ENCODE measurements at regions not wholly inside any gene's neighbourhood (a gene's known extent, or its start where the extent isn't known, plus 50 kb on each side); places are given as distances from the start of the nearest gene placed in this dataset.
A peak's percentile ranks its signal among the peaks of the same experiment; 100 is the strongest.

DNA sequence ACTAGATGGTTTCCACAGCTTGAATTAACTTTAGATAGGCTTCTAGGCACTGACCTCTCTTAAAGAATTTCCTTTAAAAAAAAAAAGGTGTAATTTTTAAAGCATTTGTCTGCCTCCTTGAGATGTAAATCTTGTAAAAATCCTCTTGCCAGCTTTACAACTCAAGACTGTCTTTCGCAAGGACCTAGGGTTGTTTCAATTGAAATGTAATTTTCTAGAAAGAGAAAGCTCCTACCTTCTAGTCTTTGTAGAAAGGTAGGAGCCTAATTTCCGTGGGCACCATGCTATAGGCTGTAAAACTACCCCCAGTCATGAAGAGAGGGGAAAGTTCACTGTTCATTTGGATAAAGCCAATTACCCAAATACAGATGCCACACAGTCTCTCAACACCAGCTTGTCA, 228.8 kb upstream of the TMEM229A start:
- no peaks in the 10 kb centered on the region for H3K36me3 ChIP-seq (ENCODE audit: insufficient read depth)
- peak overlapping the region; percentile 30 for H3K4me2 ChIP-seq
- Mint-ChIP-seq H3K27me3 (ENCODE audit: insufficient read depth, low read depth, poor library complexity) (peaks cover 6% of the 10 kb centered on the region), H3K27ac (no peak overlapping the region), H3K4me1 (peaks cover 44% of the 10 kb centered on the region), H3K4me3 (no peak overlapping the region), H3K9me3 (no peaks in the 10 kb centered on the region), H3K36me3 (ENCODE audit: low read depth) (no peaks in the 10 kb centered on the region)
- H3K79me2 ChIP-seq (replicated peaks; ENCODE audit: insufficient read depth) = no peaks in the 10 kb centered on the region
- DNase-seq (ENCODE audit: low spot score) = peak; percentile 36
- H3K9me2 ChIP-seq (ENCODE audit: insufficient read depth) = no peaks in the 10 kb centered on the region
- no peaks in the 10 kb centered on the region for H3F3A ChIP-seq (replicated peaks; ENCODE audit: low read depth)
- no peak overlapping the region for H3K27ac ChIP-seq (ENCODE audit: low read depth)
- H3K27me3 ChIP-seq (ENCODE audit: insufficient read depth) = peaks cover 19% of the 10 kb centered on the region
- H2AFZ ChIP-seq = no peak overlapping the region
- H4K20me1 ChIP-seq (replicated peaks; ENCODE audit: insufficient read depth) = no peaks in the 10 kb centered on the region
- TF ChIP-seq EZH2phosphoT487 (IDR thresholded peaks at IDR 0.05; ENCODE audit: unreplicated experiment) (no peak), CREB1 (CRISPR knock-in tag; IDR thresholded peaks at IDR 0.05; ENCODE audit: low read depth) (no peak), JUNB (IDR thresholded peaks at IDR 0.05; ENCODE audit: unreplicated experiment) (no peak), EZH2 (IDR thresholded peaks at IDR 0.05; ENCODE audit: low read depth, unreplicated experiment) (no peak), ZNF114 (CRISPR knock-in tag; IDR thresholded peaks at IDR 0.05) (no peak), NANOG (IDR thresholded peaks at IDR 0.05; ENCODE audit: borderline replicate concordance) (no peak), POLR2AphosphoS5 (IDR thresholded peaks at IDR 0.05; ENCODE audit: low read depth) (no peak), ZNF331 (CRISPR knock-in tag; IDR thresholded peaks at IDR 0.05; ENCODE audit: low read depth) (no peak), STAT1 (IDR thresholded peaks at IDR 0.05; ENCODE audit: unreplicated experiment) (no peak)
- TF ChIP-seq, protein P1, sequence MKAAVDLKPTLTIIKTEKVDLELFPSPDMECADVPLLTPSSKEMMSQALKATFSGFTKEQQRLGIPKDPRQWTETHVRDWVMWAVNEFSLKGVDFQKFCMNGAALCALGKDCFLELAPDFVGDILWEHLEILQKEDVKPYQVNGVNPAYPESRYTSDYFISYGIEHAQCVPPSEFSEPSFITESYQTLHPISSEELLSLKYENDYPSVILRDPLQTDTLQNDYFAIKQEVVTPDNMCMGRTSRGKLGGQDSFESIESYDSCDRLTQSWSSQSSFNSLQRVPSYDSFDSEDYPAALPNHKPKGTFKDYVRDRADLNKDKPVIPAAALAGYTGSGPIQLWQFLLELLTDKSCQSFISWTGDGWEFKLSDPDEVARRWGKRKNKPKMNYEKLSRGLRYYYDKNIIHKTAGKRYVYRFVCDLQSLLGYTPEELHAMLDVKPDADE (IDR thresholded peaks at IDR 0.05) = no peak
- TF ChIP-seq, protein P2, sequence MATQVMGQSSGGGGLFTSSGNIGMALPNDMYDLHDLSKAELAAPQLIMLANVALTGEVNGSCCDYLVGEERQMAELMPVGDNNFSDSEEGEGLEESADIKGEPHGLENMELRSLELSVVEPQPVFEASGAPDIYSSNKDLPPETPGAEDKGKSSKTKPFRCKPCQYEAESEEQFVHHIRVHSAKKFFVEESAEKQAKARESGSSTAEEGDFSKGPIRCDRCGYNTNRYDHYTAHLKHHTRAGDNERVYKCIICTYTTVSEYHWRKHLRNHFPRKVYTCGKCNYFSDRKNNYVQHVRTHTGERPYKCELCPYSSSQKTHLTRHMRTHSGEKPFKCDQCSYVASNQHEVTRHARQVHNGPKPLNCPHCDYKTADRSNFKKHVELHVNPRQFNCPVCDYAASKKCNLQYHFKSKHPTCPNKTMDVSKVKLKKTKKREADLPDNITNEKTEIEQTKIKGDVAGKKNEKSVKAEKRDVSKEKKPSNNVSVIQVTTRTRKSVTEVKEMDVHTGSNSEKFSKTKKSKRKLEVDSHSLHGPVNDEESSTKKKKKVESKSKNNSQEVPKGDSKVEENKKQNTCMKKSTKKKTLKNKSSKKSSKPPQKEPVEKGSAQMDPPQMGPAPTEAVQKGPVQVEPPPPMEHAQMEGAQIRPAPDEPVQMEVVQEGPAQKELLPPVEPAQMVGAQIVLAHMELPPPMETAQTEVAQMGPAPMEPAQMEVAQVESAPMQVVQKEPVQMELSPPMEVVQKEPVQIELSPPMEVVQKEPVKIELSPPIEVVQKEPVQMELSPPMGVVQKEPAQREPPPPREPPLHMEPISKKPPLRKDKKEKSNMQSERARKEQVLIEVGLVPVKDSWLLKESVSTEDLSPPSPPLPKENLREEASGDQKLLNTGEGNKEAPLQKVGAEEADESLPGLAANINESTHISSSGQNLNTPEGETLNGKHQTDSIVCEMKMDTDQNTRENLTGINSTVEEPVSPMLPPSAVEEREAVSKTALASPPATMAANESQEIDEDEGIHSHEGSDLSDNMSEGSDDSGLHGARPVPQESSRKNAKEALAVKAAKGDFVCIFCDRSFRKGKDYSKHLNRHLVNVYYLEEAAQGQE (IDR thresholded peaks at IDR 0.05; ENCODE audit: unreplicated experiment) = no peak
- TF ChIP-seq, protein P3, sequence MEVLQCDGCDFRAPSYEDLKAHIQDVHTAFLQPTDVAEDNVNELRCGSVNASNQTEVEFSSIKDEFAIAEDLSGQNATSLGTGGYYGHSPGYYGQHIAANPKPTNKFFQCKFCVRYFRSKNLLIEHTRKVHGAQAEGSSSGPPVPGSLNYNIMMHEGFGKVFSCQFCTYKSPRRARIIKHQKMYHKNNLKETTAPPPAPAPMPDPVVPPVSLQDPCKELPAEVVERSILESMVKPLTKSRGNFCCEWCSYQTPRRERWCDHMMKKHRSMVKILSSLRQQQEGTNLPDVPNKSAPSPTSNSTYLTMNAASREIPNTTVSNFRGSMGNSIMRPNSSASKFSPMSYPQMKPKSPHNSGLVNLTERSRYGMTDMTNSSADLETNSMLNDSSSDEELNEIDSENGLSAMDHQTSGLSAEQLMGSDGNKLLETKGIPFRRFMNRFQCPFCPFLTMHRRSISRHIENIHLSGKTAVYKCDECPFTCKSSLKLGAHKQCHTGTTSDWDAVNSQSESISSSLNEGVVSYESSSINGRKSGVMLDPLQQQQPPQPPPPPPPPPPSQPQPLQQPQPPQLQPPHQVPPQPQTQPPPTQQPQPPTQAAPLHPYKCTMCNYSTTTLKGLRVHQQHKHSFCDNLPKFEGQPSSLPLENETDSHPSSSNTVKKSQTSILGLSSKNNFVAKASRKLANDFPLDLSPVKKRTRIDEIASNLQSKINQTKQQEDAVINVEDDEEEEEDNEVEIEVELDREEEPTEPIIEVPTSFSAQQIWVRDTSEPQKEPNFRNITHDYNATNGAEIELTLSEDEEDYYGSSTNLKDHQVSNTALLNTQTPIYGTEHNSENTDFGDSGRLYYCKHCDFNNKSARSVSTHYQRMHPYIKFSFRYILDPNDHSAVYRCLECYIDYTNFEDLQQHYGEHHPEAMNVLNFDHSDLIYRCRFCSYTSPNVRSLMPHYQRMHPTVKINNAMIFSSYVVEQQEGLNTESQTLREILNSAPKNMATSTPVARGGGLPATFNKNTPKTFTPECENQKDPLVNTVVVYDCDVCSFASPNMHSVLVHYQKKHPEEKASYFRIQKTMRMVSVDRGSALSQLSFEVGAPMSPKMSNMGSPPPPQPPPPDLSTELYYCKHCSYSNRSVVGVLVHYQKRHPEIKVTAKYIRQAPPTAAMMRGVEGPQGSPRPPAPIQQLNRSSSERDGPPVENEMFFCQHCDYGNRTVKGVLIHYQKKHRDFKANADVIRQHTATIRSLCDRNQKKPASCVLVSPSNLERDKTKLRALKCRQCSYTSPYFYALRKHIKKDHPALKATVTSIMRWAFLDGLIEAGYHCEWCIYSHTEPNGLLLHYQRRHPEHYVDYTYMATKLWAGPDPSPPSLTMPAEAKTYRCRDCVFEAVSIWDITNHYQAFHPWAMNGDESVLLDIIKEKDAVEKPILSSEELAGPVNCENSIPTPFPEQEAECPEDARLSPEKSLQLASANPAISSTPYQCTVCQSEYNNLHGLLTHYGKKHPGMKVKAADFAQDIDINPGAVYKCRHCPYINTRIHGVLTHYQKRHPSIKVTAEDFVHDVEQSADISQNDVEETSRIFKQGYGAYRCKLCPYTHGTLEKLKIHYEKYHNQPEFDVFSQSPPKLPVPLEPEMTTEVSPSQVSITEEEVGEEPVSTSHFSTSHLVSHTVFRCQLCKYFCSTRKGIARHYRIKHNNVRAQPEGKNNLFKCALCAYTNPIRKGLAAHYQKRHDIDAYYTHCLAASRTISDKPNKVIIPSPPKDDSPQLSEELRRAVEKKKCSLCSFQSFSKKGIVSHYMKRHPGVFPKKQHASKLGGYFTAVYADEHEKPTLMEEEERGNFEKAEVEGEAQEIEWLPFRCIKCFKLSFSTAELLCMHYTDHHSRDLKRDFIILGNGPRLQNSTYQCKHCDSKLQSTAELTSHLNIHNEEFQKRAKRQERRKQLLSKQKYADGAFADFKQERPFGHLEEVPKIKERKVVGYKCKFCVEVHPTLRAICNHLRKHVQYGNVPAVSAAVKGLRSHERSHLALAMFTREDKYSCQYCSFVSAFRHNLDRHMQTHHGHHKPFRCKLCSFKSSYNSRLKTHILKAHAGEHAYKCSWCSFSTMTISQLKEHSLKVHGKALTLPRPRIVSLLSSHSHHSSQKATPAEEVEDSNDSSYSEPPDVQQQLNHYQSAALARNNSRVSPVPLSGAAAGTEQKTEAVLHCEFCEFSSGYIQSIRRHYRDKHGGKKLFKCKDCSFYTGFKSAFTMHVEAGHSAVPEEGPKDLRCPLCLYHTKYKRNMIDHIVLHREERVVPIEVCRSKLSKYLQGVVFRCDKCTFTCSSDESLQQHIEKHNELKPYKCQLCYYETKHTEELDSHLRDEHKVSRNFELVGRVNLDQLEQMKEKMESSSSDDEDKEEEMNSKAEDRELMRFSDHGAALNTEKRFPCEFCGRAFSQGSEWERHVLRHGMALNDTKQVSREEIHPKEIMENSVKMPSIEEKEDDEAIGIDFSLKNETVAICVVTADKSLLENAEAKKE (CRISPR knock-in tag; IDR thresholded peaks at IDR 0.05) = no peak
- TF ChIP-seq, protein P4, sequence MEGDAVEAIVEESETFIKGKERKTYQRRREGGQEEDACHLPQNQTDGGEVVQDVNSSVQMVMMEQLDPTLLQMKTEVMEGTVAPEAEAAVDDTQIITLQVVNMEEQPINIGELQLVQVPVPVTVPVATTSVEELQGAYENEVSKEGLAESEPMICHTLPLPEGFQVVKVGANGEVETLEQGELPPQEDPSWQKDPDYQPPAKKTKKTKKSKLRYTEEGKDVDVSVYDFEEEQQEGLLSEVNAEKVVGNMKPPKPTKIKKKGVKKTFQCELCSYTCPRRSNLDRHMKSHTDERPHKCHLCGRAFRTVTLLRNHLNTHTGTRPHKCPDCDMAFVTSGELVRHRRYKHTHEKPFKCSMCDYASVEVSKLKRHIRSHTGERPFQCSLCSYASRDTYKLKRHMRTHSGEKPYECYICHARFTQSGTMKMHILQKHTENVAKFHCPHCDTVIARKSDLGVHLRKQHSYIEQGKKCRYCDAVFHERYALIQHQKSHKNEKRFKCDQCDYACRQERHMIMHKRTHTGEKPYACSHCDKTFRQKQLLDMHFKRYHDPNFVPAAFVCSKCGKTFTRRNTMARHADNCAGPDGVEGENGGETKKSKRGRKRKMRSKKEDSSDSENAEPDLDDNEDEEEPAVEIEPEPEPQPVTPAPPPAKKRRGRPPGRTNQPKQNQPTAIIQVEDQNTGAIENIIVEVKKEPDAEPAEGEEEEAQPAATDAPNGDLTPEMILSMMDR (conservative IDR thresholded peaks at IDR 0.05; ENCODE audit: low read depth in 2 of 2) = no peak
- H3K4me1 ChIP-seq (ENCODE audit: insufficient read depth) = peaks cover 34% of the 10 kb centered on the region
- peak; percentile 58 for ATAC-seq
- no peak overlapping the region for H3K4me3 ChIP-seq

Measured in GM23338 (cell line).